Tibial nerve (tissue), 4 donors: ENCODE measurements at regions not wholly inside any gene's neighbourhood (a gene's known extent, or its start where the extent isn't known, plus 50 kb on each side); places are given as distances from the start of the nearest gene placed in this dataset.
"Not testable (repeated sequence)": the region's sequence is repeated elsewhere in the genome, so short reads cannot be mapped to it uniquely, and the experiment has no call there.

Experiments used
- DNase-seq, 2 donors: peaks; one replicate each; pipeline ENCODE4 v3.0.0-alpha.2; 2019; ENCODE audit warnings: low spot score in 2 of 2
- H3K27ac ChIP-seq, 4 donors: fragments of 200-600 bp; sonication (generic) in 3 of 4; one replicate each; pipeline ENCODE4 v1.5.1; 2017 to 2019; ENCODE audit warnings: mild to moderate bottlenecking in 1 of 4
- H3K27me3 ChIP-seq, 2 donors: fragments of 200-600 bp; sonication (generic) in 1 of 2; one replicate each; pipeline versions ENCODE4 v1.5.1 to v1.6.0; 2017 to 2019
- H3K36me3 ChIP-seq, 3 donors: fragments of 200-600 bp; sonication (generic); one replicate each; pipeline ENCODE4 v1.5.1; 2018 to 2019
- H3K4me1 ChIP-seq, 4 donors: fragments of 200-600 bp; sonication (generic) in 3 of 4; one replicate each; pipeline ENCODE4 v1.5.1; 2017 to 2019
- H3K4me3 ChIP-seq, 4 donors: fragments of 200-600 bp; sonication (generic) in 3 of 4; one replicate each; pipeline ENCODE4 v1.5.1; 2017 to 2019; ENCODE audit warnings: mild to moderate bottlenecking in 1 of 4, moderate library complexity in 1 of 4
- H3K9me3 ChIP-seq, 4 donors: fragments of 200-600 bp; sonication (generic) in 3 of 4; one replicate each; pipeline ENCODE4 v1.5.1; 2017 to 2019
- EP300 ChIP-seq, 2 donors: sonication (generic); formaldehyde crosslinking; IDR thresholded peaks; one replicate each; pipeline ENCODE4 v1.6.1; 2017; ENCODE audit warnings: antibody characterized with exemption in 2 of 2, mild to moderate bottlenecking in 1 of 2
- POLR2A ChIP-seq, 2 donors: fragments of 450-650 bp; IDR thresholded peaks; one replicate each; pipeline ENCODE4 v1.6.1; 2017; ENCODE audit warnings: antibody characterized with exemption in 2 of 2, mild to moderate bottlenecking in 2 of 2, moderate library complexity in 2 of 2
- whole genome bisulfite sequencing, 2 donors: methylation state at CpG; one replicate each; pipeline ENCODE4 v1.1.5; 2018; 5-methylcytosine and 5-hydroxymethylcytosine counted together
- TF ChIP-seq, protein P1 (sequence below), 5 experiments: fragments of 200-600 bp in 3 of 5; fragments of 450-650 bp in 2 of 5; sonication (generic) in 3 of 5; IDR thresholded peaks; one replicate each; pipeline ENCODE4 v1.5.1; 2016 to 2019; ENCODE audit warnings: antibody characterized with exemption in 5 of 5, mild to moderate bottlenecking in 3 of 5, moderate library complexity in 2 of 5

DNA sequence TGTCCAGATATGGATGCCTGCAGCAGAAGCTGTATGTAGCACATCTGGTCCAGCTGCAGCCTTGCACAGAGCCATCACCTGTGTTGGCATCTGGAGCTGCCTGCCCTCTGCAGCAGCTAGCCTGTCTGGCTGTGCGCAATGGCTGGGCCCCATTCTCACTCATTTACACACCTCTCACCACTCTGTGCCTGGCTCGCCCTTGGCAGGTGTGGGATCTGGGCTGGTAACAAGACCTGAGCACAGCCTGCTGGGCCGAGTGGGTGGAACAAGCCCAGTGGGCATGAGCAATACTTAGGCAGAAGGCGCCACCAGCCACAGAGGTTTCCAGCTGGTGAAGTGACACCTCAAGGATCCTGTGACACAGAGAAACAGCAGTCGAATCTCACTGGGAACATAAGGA, 714.1 kb downstream of the NUP35 start:
- DNase-seq, result no peak
- 79 to 93% methylated on average over 5 of the region's 5 CpGs for WGBS, 2 donors
- H3K4me3 ChIP-seq, result no peak overlapping the region
- H3K27me3 ChIP-seq, result no peaks in the 10 kb centered on the region
- peaks cover 0 to 6% (median 0%) of the 10 kb centered on the region in 4 donors for H3K9me3 ChIP-seq
- TF ChIP-seq POLR2A (IDR thresholded peaks at IDR 0.05), result no peak
- no peak for TF ChIP-seq EP300 (IDR thresholded peaks at IDR 0.05)
- TF ChIP-seq, protein P1, sequence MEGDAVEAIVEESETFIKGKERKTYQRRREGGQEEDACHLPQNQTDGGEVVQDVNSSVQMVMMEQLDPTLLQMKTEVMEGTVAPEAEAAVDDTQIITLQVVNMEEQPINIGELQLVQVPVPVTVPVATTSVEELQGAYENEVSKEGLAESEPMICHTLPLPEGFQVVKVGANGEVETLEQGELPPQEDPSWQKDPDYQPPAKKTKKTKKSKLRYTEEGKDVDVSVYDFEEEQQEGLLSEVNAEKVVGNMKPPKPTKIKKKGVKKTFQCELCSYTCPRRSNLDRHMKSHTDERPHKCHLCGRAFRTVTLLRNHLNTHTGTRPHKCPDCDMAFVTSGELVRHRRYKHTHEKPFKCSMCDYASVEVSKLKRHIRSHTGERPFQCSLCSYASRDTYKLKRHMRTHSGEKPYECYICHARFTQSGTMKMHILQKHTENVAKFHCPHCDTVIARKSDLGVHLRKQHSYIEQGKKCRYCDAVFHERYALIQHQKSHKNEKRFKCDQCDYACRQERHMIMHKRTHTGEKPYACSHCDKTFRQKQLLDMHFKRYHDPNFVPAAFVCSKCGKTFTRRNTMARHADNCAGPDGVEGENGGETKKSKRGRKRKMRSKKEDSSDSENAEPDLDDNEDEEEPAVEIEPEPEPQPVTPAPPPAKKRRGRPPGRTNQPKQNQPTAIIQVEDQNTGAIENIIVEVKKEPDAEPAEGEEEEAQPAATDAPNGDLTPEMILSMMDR (IDR thresholded peaks at IDR 0.05), result no peak
- no peaks in the 10 kb centered on the region for H3K4me1 ChIP-seq
- H3K27ac ChIP-seq, result no peak overlapping the region
- H3K36me3 ChIP-seq, result no peaks in the 10 kb centered on the region

GRCh38 chr2:183840061-183840584, 715.9 kb downstream of the NUP35 start:
- Histone ChIP-seq H3K27ac (no peak overlapping the region), H3K4me3 (no peak overlapping the region), H3K9me3 (peaks cover 0 to 6% (median 0%) of the 10 kb centered on the region in 4 donors), H3K4me1 (no peaks in the 10 kb centered on the region), H3K27me3 (no peaks in the 10 kb centered on the region), H3K36me3 (no peaks in the 10 kb centered on the region)
- TF ChIP-seq EP300 (IDR thresholded peaks at IDR 0.05) (no peak), POLR2A (IDR thresholded peaks at IDR 0.05) (no peak)
- TF ChIP-seq, protein P1 (IDR thresholded peaks at IDR 0.05), result no peak
- DNase-seq, result no peak
- 48 to 67% methylated on average over 4 of the region's 4 CpGs for WGBS, 2 donors

- DNase-seq, H3K9me3 ChIP-seq: not testable (repeated sequence)
- WGBS, 2 donors, result 71 to 79% methylated on average over 11 of the region's 11 CpGs
These were observed 725.6 kb downstream of the NUP35 start for GRCh38 chr2:183849826-183850225.

DNA sequence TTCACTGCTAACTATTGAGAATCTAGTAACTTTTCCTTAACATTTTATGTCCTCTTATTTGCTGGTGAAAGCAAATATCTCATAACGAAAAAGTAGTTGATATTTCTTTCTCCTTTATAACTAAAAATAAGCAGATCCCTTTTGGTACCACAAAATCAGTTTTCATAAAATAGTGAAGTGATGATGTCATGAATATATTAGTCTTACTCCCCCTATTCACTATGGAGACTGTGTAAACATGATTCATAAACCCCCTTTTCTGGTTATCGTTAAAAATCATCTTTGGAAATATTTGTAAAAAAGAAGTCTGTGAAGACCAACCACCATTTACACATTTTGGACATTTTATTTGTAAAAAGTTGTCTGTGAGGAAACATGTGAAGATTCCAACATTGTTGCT, 734.9 kb downstream of the NUP35 start:
- H3K27me3 ChIP-seq, result no peaks in the 10 kb centered on the region
- WGBS, 2 donors, result 41 to 54% methylated on average over 2 of the region's 2 CpGs
- no peak overlapping the region for H3K4me3 ChIP-seq
- H3K9me3 ChIP-seq, result peaks cover 0 to 4% (median 0%) of the 10 kb centered on the region in 4 donors
- DNase-seq, result no peak
- no peak overlapping the region for H3K27ac ChIP-seq
- H3K4me1 ChIP-seq, result no peaks in the 10 kb centered on the region
- H3K36me3 ChIP-seq, result no peaks in the 10 kb centered on the region
- TF ChIP-seq POLR2A (IDR thresholded peaks at IDR 0.05) (no peak), EP300 (IDR thresholded peaks at IDR 0.05) (no peak)
- TF ChIP-seq, protein P1 (IDR thresholded peaks at IDR 0.05), result no peak

More at GRCh38 chr2:183849826-183850225, 725.6 kb downstream of the NUP35 start:
- H3K27me3 ChIP-seq, H3K36me3 ChIP-seq, H3K27ac ChIP-seq, H3K4me3 ChIP-seq, H3K4me1 ChIP-seq: not testable (repeated sequence)

GRCh38 chr2:183866666-183867065, 731.7 kb upstream of the ZNF804A start:
- Histone ChIP-seq H3K4me1 (no peaks in the 10 kb centered on the region), H3K9me3 (no peaks in the 10 kb centered on the region), H3K27me3 (no peaks in the 10 kb centered on the region), H3K27ac (no peak overlapping the region), H3K4me3 (no peak overlapping the region), H3K36me3 (no peaks in the 10 kb centered on the region)
- TF ChIP-seq POLR2A (IDR thresholded peaks at IDR 0.05), result no peak
- TF ChIP-seq, protein P1 (IDR thresholded peaks at IDR 0.05), result no peak
- TF ChIP-seq EP300 (IDR thresholded peaks at IDR 0.05), result no peak
- no peak for DNase-seq
- WGBS, 2 donors, result 79 to 81% methylated on average over 2 of the region's 2 CpGs

GRCh38 chr2:183867206-183867605, 731.1 kb upstream of the ZNF804A start:
- H3K27ac ChIP-seq, result no peak overlapping the region
- no peaks in the 10 kb centered on the region for H3K27me3 ChIP-seq
- DNase-seq, result no peak
- WGBS, 2 donors, result 90 to 92% methylated on average over 5 of the region's 5 CpGs
- H3K4me1 ChIP-seq, result no peaks in the 10 kb centered on the region
- no peaks in the 10 kb centered on the region for H3K9me3 ChIP-seq
- TF ChIP-seq, protein P1 (IDR thresholded peaks at IDR 0.05), result no peak
- TF ChIP-seq POLR2A (IDR thresholded peaks at IDR 0.05) (no peak), EP300 (IDR thresholded peaks at IDR 0.05) (no peak)
- no peaks in the 10 kb centered on the region for H3K36me3 ChIP-seq
- H3K4me3 ChIP-seq, result no peak overlapping the region
